BJ (cell line): ENCODE measurements at regions not wholly inside any gene's neighbourhood (a gene's known extent, or its start where the extent isn't known, plus 50 kb on each side); places are given as distances from the start of the nearest gene placed in this dataset.
"Not testable (repeated sequence)": the region's sequence is repeated elsewhere in the genome, so short reads cannot be mapped to it uniquely, and the experiment has no call there.

Source experiments
- CTCF ChIA-PET: fragments of 350-600 bp; formaldehyde crosslinking; extraction: SDS; loops from one replicate; lab custom pipeline; 2021; ENCODE audit warnings: antibody characterized with exemption, inconsistent platforms; lab: Yijun Ruan, JAX
- POLR2A ChIA-PET: fragments of 300-600 bp; sonication (Branson Sonifier 250); formaldehyde crosslinking; extraction: SDS; loops from one replicate; lab custom pipeline; 2021; ENCODE audit warnings: antibody characterized with exemption; lab: Charles Lee
- DNase-seq: peaks from one replicate; pipeline ENCODE4 v3.0.0-alpha.2; 2011; ENCODE audit warnings: low read depth
- H3K27me3 ChIP-seq: 2 replicates; pipeline ENCODE4 v1.6.0; 2011; ENCODE audit warnings: low read length; ENCODE audit not compliant: control insufficient read depth, insufficient read depth
- H3K36me3 ChIP-seq: 2 replicates; pipeline ENCODE4 v1.5.1; 2011; ENCODE audit warnings: low read length; ENCODE audit not compliant: control insufficient read depth, insufficient read depth
- H3K4me3 ChIP-seq: 2 replicates; pipeline ENCODE4 v1.5.1; 2011; ENCODE audit warnings: low read depth, mild to moderate bottlenecking, control low read depth, low read length
- TF ChIP-seq, protein P1 (sequence below): IDR thresholded peaks from 2 replicates; pipeline ENCODE4 v1.5.1; 2011; ENCODE audit warnings: low read depth, mild to moderate bottlenecking, control low read depth, inconsistent platforms, low read length, moderate library complexity; ENCODE audit not compliant: insufficient read depth

GRCh38 chr12:30567082-30567481, 128.6 kb downstream of the IPO8 start:
- H3K36me3 ChIP-seq = no peaks in the 10 kb centered on the region
- ChIA-PET POLR2A (no interaction called here), CTCF (interaction anchor here (0.6 kb wide), 1 partner anchor 293 kb away, joined by 4 read pairs; no protein-coding TSS in a partner anchor)
- DNase-seq = no peak
- no peaks in the 10 kb centered on the region; the same call in 1 of the 2 replicates for H3K27me3 ChIP-seq
- no peak overlapping the region for H3K4me3 ChIP-seq
- TF ChIP-seq, protein P1, sequence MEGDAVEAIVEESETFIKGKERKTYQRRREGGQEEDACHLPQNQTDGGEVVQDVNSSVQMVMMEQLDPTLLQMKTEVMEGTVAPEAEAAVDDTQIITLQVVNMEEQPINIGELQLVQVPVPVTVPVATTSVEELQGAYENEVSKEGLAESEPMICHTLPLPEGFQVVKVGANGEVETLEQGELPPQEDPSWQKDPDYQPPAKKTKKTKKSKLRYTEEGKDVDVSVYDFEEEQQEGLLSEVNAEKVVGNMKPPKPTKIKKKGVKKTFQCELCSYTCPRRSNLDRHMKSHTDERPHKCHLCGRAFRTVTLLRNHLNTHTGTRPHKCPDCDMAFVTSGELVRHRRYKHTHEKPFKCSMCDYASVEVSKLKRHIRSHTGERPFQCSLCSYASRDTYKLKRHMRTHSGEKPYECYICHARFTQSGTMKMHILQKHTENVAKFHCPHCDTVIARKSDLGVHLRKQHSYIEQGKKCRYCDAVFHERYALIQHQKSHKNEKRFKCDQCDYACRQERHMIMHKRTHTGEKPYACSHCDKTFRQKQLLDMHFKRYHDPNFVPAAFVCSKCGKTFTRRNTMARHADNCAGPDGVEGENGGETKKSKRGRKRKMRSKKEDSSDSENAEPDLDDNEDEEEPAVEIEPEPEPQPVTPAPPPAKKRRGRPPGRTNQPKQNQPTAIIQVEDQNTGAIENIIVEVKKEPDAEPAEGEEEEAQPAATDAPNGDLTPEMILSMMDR = no peak

DNA sequence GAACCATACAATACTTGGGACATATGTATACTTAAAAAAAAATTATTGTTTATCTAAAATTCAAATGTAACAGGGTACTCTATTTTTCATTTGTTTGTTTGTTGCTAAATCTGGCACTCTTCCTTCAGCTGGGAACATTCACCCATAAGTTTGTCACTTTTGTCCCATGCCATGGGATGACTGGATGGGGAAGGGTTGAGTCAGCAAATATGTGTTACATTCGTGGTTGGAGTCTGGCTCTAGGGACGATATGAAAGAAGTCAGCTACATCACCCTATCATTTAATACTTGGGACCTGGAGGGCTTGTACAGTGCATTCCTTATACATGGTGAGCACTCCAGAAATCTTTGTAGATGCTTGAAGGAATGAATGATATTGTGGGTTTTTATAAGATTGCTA, 131.3 kb downstream of the IPO8 start:
- DNase-seq = no peak
- no peaks in the 10 kb centered on the region for H3K36me3 ChIP-seq
- no peaks in the 10 kb centered on the region; the same call in 1 of the 2 replicates for H3K27me3 ChIP-seq
- TF ChIP-seq, protein P1 = no peak
- POLR2A ChIA-PET = no interaction called here
- CTCF ChIA-PET = no interaction called here
- no peak overlapping the region for H3K4me3 ChIP-seq

GRCh38 chr12:30548203-30548602, 147.5 kb downstream of the IPO8 start:
- no peak for DNase-seq
- Histone ChIP-seq H3K36me3 (no peaks in the 10 kb centered on the region), H3K4me3 (no peak overlapping the region), H3K27me3 (no peaks in the 10 kb centered on the region)
- ChIA-PET CTCF (no interaction called here), POLR2A (no interaction called here)
- TF ChIP-seq, protein P1 = no peak

DNA sequence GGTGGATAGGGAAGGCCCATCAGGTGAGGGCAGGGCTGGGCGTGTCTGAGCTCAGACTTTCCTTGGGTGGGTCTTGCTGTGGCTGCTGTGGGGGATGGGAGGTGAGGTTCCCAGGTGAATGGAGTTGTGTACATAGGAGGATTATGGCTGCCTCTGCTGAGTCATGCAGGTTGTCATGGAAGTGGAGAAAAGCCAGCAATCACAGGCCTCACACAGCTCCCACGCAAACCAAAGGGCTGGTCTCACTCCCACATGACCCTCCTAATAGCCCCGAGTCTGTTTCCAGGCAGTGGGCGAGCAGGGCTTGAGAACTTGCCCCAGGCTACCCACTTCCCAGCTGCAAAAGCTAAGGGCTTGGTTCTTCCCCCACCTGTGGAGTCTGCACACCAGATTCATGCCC, 149.5 kb downstream of the IPO8 start:
- Histone ChIP-seq H3K27me3 (no peaks in the 10 kb centered on the region), H3K4me3 (no peak overlapping the region), H3K36me3 (no peaks in the 10 kb centered on the region)
- ChIA-PET POLR2A (no interaction called here), CTCF (no interaction called here)
- DNase-seq = no peak
- TF ChIP-seq, protein P1 = no peak

GRCh38 chr12:30544704-30545103, 151.0 kb downstream of the IPO8 start:
- H3K4me3 ChIP-seq, DNase-seq, H3K27me3 ChIP-seq, H3K36me3 ChIP-seq, CTCF ChIA-PET, POLR2A ChIA-PET: not testable (repeated sequence)

- Histone ChIP-seq H3K27me3 (no peaks in the 10 kb centered on the region), H3K4me3 (no peak overlapping the region), H3K36me3 (no peaks in the 10 kb centered on the region)
- TF ChIP-seq, protein P1 = no peak
- CTCF ChIA-PET = interaction anchor here (1.1 to 1.2 kb wide), 2 partner anchors 185 to 270 kb away, joined by 3 read pairs; no protein-coding TSS in a partner anchor
- POLR2A ChIA-PET = no interaction called here
- DNase-seq = no peak
Measured at GRCh38 chr12:30537228-30537627, 158.4 kb downstream of the IPO8 start.
